Adrenal gland (tissue), 5 donors: ENCODE measurements at regions not wholly inside any gene's neighbourhood (a gene's known extent, or its start where the extent isn't known, plus 50 kb on each side); places are given as distances from the start of the nearest gene placed in this dataset.

ENCODE experiments used
- POLR2A ChIP-seq, 2 donors: fragments of 450-650 bp; IDR thresholded peaks; one replicate each; pipeline ENCODE4 v1.6.1; 2017; ENCODE audit warnings: antibody characterized with exemption in 2 of 2, mild to moderate bottlenecking in 2 of 2, moderate library complexity in 1 of 2
- TF ChIP-seq, protein P1 (sequence below), 6 experiments: fragments of 450-650 bp in 4 of 6; fragments of 200-600 bp in 2 of 6; sonication (generic) in 1 of 6; IDR thresholded peaks; 1 replicate in 5 of 6; 2 replicates in 1 of 6; pipeline versions ENCODE4 v1.5.1 to v1.8.0; 2016 to 2021; ENCODE audit warnings: antibody characterized with exemption in 6 of 6, mild to moderate bottlenecking in 2 of 6, moderate library complexity in 1 of 6
- donor health status: DM: no; HTN: no; CAD: no.

DNA sequence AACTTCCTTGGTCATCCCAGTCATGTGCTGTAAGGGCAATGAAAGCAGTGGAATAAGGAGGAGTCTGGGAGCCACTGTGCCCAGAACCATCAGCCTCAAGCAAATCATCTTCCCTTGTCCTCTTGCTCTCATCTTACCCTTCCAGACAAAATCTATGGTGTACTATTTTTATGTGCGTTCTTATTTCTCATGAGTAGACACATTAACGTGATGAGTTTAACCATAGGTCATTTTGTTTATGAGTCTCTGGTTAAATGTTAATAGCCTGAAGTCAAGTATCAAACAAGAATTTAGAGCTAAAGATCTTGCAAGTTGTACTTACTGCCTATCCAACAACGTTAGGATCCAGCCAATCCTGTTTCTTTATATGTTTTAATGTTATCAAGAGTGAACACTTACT, 495.3 kb downstream of the SPRY1 start:
- TF ChIP-seq, protein P1, sequence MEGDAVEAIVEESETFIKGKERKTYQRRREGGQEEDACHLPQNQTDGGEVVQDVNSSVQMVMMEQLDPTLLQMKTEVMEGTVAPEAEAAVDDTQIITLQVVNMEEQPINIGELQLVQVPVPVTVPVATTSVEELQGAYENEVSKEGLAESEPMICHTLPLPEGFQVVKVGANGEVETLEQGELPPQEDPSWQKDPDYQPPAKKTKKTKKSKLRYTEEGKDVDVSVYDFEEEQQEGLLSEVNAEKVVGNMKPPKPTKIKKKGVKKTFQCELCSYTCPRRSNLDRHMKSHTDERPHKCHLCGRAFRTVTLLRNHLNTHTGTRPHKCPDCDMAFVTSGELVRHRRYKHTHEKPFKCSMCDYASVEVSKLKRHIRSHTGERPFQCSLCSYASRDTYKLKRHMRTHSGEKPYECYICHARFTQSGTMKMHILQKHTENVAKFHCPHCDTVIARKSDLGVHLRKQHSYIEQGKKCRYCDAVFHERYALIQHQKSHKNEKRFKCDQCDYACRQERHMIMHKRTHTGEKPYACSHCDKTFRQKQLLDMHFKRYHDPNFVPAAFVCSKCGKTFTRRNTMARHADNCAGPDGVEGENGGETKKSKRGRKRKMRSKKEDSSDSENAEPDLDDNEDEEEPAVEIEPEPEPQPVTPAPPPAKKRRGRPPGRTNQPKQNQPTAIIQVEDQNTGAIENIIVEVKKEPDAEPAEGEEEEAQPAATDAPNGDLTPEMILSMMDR (IDR thresholded peaks at IDR 0.05), result no peak
- TF ChIP-seq POLR2A (IDR thresholded peaks at IDR 0.05), result no peak
